Stimulated activated CD8-positive, alpha-beta memory T cell treated with anti-CD3 and anti-CD28 coated beads, Interleukin-15, amount 100 ng/mL, for 24 hours (primary cell): ENCODE measurements at regions not wholly inside any gene's neighbourhood (a gene's known extent, or its start where the extent isn't known, plus 50 kb on each side); places are given as distances from the start of the nearest gene placed in this dataset.

ENCODE experiments used
- DNase-seq: peaks from one replicate; pipeline ENCODE4 v3.0.0-alpha.2; 2020; ENCODE audit warnings: low read depth

- DNase-seq = no peak
These were observed 52.8 kb downstream of the SOX2 start for GRCh38 chr3:181764544-181764943.

DNA sequence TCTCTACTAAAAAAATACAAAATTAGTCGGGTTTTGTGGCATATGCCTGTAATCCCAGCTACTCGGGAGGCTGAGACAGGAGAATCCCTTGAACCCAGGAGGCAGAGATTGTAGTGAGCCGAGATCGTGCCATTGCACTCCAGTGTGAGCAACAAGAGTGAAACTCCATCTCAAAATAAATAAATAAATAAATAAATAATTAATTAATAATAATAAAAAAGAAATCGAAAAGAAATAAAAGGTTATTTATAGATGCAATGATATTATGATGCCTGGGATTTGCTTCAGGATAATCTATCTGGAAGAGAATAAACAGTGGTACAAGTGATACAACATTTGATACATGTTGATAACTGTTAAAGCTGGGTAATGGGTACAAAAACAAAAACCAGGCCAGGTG is 58.6 kb downstream of the SOX2 start:
- DNase-seq = no peak

DNA sequence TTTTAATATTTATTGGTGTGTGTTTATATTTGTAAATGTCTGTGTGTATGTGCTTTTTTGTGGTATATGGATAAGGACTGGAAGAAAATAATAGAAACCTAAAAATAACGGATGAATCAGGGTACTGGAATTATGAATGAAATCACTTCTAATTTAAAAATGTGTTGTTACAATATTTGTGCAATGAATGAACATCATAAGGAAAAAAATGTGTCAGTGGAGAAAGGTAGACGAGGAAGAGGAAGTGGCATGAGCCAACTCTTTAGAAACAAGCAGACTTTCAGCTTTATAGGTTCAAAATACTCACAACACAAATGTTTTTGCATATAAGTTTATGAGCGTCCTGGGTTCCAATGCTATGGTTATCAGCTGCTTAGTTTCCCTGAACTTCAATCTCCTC is 59.4 kb downstream of the SOX2 start:
- no peak for DNase-seq

- no peak for DNase-seq
These were observed 60.4 kb downstream of the SOX2 start for GRCh38 chr3:181772166-181772565.

- DNase-seq = no peak
These were observed 62.2 kb downstream of the SOX2 start for GRCh38 chr3:181773921-181774320.

DNA sequence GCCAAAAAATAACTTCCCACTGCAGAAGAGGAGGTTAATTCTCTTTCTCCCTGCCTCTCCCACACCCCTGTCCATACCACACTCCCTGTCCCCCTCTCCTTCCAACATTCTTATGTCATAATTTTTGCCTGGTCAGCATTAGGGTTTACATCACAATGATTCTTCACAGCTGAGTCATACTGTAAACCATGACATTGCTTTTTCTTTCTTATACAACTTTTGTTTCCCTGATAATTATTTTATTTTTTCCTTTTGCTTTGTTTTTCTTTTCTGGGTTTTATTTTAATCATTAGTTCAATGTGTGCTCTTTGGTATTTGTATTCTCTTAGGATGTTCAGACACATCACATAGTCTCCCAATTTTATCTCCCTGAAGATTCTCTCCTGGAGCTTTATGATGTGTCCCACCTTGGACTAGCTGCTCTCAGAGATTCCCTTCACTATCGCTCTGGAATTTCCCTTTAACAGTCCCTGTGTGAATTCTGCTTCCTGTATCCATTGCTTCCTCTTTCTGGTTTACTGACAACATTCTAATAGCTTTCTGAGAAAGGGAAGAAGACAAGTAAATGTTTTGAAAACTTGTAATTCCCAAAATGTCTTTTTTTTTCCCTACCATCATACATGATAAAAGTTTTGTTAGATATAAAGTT is 70.7 kb downstream of the SOX2 start:
- no peak for DNase-seq

DNA sequence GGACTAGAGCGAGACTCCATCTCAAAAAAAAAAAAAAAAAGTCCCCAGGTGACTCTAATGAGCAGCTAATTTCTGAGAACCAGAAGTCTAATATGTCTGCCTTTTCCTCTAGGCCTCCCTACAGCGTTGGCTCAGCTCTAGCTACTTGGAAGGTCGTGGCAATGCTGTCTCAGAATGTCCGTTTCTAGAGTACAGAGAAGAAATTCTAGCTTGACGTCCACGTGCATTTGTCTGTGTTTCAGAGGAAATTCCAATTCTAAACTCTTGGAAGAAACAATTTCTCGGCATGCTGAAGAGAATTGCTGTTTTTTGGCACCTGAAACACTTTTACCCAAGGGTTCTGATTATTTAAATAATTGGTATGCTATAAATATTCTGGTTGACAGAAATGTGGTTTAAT is 78.8 kb downstream of the SOX2 start:
- no peak for DNase-seq

GRCh38 chr3:181791056-181791955 is 79.6 kb downstream of the SOX2 start:
- DNase-seq = no peak

DNA sequence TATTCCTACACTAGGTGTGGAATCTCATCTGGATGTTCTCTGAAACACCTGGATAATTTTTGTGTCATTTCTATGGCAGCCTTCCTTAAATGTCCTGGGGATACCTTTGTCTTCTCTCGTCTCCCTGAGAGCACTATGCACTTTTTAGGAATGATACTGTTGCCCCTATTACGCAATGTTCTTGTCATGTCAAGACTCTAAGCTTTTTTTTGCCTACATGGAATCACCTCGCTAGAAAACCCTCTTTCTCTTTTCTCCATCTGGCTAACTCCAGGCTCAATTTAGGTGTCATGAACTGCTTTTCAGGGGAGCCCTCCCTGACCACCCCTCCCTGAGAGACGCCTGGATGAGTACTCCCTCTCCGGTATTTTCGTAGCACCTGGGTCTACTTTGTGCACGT is 81.3 kb downstream of the SOX2 start:
- no peak for DNase-seq

DNA sequence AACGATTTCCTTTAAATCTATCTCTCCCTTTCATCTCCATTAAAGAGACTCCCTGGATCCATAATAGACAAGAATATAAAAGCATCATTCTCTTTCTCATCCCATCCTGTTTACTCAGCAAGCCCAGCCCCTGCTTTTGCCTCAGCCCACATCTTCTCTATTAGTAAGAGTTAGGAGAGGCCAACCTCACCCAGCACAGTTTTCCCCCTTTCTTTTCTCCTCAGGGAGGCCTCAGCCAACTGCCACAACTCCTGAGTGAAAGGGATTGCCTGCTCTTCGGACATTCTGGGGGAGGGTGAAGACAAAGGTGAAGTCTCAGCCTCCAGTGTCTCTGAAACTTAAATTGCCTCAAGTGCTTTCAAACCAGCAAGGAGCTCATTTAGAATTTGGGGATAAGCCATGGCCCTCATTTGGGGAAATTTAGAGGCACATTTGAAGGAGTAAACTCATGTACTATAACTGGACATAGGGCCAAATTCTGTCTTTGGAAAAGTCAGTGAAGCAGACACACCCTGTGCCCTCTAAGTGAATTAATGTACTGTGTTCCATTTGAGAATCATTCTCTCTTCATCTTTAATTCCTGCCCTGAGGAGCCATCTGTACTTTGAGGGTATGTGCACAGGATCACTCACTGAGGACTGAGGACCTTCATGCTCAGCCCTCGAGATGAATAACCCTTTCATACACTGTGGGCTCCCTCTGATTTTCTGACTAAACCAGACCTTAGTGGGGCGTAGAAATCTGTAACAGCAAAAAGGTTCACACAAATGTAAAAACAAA is 82.5 kb downstream of the SOX2 start:
- DNase-seq = no peak

DNA sequence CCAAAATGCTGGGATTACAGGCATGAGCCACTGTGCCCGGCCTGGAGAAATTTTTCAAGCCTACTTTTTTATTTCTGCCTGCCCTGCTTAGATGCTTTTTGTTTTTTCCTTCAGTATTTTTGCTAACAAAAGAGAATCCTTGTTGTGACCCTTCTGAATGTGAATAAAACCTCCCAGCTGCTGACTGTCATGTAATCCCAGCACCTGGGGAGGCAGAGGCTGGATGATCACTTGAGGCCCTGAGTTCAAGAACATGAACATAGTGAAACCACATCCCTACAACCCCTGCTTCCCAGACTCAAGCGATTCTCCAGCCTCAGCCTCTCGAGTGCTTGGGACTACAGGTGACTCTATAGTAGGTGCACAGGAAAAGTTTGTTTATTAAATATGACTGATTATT is 84.9 kb downstream of the SOX2 start:
- DNase-seq = no peak

- DNase-seq = no peak
These were observed 85.7 kb downstream of the SOX2 start for GRCh38 chr3:181797431-181797830.

GRCh38 chr3:181805703-181806102 is 94.0 kb downstream of the SOX2 start:
- DNase-seq = no peak

DNA sequence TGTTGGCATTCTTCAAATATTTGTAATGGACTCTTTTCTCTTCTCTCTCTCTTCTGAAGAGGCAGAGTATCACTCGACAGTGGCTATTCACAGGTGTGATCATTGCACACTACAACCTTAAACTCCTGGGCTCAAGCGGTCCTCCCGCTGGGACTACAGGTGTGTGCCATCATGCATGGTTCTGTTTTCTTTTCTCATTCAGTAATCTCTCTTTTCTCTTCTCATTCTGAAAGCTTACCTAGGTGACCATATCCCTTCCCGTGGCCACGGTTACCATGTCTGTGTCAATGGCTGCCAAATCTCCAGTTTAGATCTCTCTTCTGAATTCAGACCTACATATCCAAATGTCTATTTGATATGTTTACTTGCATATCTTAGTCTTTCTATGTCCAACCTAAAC is 96.3 kb downstream of the SOX2 start:
- DNase-seq = no peak

GRCh38 chr3:181823716-181824115 is 112.0 kb downstream of the SOX2 start:
- DNase-seq = no peak

DNA sequence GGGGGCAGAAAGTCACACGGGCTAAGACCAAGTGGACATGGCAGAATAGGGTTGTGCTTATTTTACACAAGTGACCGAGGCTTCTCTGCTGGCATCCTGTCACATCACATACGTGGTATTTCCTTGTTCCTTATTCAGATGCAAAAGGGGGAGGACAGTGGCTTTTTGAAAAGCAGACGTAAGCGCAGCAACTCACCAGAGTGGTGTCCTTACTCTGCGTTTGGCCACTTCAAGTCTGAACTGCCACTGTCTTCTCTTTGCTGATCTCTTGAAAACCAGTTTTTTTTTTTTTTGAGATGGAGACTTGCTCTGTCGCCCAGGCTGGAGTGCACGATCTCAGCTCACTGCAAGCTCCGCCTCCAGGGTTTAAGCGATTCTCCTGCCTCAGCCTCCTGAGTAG is 113.2 kb downstream of the SOX2 start:
- DNase-seq = no peak

DNA sequence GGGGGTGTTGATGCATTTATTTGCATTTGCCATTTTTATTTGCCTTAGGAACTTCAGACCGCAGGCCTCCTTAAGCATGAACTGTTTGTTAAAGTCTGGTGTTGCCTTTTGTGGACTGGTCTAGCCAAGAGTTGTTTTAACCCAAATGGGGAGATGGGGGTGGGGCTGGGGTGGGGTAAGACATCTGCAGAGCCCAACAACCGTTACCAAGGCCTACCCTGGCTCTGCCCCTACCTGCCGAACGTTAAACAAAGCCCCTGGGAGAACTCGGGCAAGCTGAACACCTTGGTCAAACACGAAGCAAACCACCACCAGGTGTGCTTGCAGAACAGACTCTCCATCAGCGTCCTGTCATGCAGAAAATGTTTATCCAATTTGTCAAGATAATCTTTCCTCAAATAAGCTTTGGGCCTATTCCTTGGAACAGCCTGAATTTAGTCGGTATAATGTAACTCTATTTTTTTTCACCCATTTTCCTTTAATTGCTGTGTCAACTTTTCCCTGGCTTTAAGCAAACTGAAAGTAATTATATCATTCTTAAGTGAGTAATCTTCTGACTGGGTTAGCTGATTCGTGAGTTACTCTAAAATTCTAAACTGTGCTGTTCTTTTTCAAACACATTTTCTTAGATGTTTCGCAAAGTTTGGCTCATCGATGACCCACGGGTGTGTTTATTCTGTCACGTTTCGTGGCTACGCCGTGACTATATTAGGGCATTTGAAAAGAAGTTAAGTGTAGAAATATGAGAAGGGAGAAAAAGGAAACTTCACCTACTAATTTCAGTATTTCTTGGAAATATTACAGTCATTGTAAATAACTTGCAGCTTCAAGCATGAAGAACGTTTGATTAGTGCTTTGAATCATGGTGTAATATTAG is 127.6 kb downstream of the SOX2 start:
- no peak for DNase-seq

DNA sequence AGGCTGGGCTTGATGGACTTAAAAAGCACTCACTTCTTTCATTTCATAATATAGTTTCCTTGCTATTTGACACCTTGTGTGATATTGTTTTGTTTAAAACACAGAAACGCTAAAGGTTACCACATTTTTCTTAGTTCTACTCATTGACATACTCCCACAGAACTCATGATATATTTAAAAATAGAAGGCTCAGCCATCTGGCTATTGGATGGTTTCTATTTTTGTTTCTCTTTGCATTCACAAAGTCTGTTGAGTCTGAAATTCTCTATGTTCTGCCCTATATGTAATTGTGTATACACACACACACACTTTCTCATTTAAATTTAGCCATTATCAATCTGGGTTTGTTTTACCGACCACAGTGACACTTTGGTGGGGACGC is 128.2 kb downstream of the SOX2 start:
- no peak for DNase-seq

- DNase-seq = no peak
These were observed 132.5 kb downstream of the SOX2 start for GRCh38 chr3:181844211-181844610.

- no peak for DNase-seq
These were observed 135.6 kb downstream of the SOX2 start for GRCh38 chr3:181847276-181847675.

GRCh38 chr3:181851063-181851462 is 139.3 kb downstream of the SOX2 start:
- no peak for DNase-seq

DNA sequence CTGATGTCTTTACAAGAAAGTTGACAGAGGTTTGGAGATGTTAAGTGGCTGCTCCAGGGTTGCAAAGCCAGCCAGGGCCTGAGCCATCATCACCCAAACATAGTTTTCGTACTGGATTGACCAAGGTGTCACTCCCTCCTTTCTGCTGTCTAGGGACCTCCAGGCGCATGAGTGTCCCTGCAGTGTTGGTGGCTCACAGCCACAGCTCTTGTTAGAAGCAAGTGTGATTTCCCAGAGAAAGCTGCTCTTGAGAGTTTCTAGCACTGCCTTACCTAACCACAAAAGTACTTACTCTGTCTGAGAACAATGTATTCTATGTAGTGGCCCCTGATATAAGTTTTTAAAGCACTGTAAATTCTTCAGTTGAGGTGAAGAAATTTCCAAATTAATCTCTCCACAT is 144.1 kb downstream of the SOX2 start:
- no peak for DNase-seq
